ENCODE measurements at regions not wholly inside any gene's neighbourhood (a gene's known extent, or its start where the extent isn't known, plus 50 kb on each side); places are given as distances from the start of the nearest gene placed in this dataset.

DNA sequence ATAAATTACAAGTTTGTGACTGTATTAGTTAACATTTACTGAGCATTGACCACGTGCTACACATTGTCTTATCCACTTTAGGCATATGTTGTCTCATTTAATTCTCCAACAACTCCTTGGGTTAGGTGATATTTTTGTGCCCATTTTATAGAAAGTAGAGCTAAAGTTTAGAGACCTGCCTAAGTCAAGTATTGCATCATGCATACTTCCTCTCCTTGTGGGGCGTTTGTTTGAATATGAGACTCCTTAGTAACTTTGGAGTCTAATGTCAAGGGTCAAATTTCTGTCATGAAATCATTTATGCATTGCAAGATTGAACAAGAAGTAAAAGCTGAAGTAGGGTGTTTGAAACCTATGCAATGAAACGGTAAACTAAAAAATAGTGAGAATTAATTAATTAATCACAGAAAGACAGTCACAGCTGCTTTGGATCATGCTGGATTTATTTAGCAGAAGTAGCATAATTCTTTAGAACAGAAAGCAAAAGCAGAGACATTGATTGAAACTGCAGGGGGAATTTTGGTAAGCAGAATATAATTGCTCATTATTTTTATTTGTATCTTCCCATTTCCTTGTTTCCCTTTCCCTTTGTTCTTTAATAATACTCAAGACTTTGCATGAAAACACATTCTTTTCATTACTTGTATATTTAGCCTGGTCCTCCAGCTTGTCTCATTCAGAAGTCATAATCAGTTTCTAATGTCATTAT is 1374.4 kb upstream of the GJE1 start:
- H3K4me1 ChIP-seq = no peaks in the 10 kb centered on the region
- no peaks in the 10 kb centered on the region for H3K27me3 ChIP-seq
- H3K27ac ChIP-seq = no peak overlapping the region
- WGBS, 2 donors = 83 to 84% methylated on average over 3 of the region's 3 CpGs
- intact Hi-C loops (cut with DNase I; ENCODE audit: low total_unique reads) = no loop called here
- no peak for DNase-seq
- H3K9me3 ChIP-seq = no peaks in the 10 kb centered on the region
- TF ChIP-seq, protein P1, sequence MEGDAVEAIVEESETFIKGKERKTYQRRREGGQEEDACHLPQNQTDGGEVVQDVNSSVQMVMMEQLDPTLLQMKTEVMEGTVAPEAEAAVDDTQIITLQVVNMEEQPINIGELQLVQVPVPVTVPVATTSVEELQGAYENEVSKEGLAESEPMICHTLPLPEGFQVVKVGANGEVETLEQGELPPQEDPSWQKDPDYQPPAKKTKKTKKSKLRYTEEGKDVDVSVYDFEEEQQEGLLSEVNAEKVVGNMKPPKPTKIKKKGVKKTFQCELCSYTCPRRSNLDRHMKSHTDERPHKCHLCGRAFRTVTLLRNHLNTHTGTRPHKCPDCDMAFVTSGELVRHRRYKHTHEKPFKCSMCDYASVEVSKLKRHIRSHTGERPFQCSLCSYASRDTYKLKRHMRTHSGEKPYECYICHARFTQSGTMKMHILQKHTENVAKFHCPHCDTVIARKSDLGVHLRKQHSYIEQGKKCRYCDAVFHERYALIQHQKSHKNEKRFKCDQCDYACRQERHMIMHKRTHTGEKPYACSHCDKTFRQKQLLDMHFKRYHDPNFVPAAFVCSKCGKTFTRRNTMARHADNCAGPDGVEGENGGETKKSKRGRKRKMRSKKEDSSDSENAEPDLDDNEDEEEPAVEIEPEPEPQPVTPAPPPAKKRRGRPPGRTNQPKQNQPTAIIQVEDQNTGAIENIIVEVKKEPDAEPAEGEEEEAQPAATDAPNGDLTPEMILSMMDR (IDR thresholded peaks at IDR 0.05) = no peak
- no peak for TF ChIP-seq POLR2A (IDR thresholded peaks at IDR 0.05)
- no peaks in the 10 kb centered on the region for H3K36me3 ChIP-seq (ENCODE audit: low read depth, missing control alignments)
- no peak overlapping the region for H3K4me3 ChIP-seq

DNA sequence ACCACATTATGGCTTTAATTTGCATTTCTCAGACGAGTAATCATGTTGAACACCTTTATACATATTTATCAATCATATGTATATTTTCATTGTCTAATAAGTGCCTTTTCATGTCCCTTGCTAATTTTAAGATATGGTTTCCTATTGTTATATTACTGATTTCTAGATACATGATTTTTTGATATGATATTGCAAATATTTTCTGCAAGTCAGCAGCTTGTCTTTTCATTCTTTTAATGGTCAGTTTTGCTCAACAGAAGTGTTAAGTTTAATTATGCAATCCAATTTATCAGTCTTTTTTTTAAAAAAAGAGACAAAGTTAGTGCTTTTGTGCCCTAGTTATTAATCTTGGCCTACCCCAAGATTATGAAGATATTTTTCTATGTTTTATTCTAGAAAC is 1377.8 kb upstream of the CITED2 start:
- intact Hi-C loops (cut with DNase I; ENCODE audit: low total_unique reads) = no loop called here
- H3K4me1 ChIP-seq = no peaks in the 10 kb centered on the region

DNA sequence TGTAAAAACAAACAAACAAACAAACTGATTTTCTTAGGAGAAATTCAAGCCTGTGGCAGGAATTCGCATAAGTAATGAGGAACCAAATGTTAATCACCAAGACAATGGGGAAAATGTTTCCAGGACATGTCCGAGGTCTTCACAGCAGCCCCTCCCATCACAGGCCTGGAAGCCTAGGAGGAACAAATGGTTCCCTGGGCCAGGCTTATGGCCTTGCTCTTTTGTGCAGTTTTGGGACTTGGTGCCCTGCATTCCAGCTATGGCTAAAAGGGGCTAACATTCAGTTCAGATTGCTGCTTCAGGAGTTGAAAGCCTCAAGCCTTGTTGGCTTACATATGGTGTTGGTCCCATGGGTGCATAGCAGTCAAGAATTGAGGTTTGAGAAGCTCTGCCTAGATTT is 1372.7 kb upstream of the CITED2 start:
- Histone ChIP-seq H3K27me3 (no peaks in the 10 kb centered on the region), H3K9me3 (no peaks in the 10 kb centered on the region), H3K27ac (no peak overlapping the region), H3K36me3 (ENCODE audit: low read depth, missing control alignments) (no peaks in the 10 kb centered on the region), H3K4me3 (no peak overlapping the region), H3K4me1 (no peaks in the 10 kb centered on the region)
- intact Hi-C loops (cut with DNase I; ENCODE audit: low total_unique reads) = no loop called here
- DNase-seq = no peak
- TF ChIP-seq, protein P1 (IDR thresholded peaks at IDR 0.05) = no peak
- TF ChIP-seq POLR2A (IDR thresholded peaks at IDR 0.05) = no peak
- WGBS, 2 donors = 80 to 85% methylated on average over 2 of the region's 2 CpGs

More for the DNA sequence above, 1377.8 kb upstream of the CITED2 start:
- Histone ChIP-seq H3K36me3 (ENCODE audit: low read depth, missing control alignments) (no peaks in the 10 kb centered on the region), H3K27me3 (no peaks in the 10 kb centered on the region), H3K27ac (no peak overlapping the region), H3K4me3 (no peak overlapping the region), H3K9me3 (no peaks in the 10 kb centered on the region)
- DNase-seq = no peak
- 86 to 98% methylated on average over 1 of the region's 1 CpG for WGBS, 2 donors
- TF ChIP-seq, protein P1 (IDR thresholded peaks at IDR 0.05) = no peak
- no peak for TF ChIP-seq POLR2A (IDR thresholded peaks at IDR 0.05)

- intact Hi-C loops (cut with DNase I; ENCODE audit: low total_unique reads) = no loop called here
- Histone ChIP-seq H3K4me3 (no peak overlapping the region), H3K9me3 (no peaks in the 10 kb centered on the region), H3K27ac (no peak overlapping the region), H3K36me3 (ENCODE audit: low read depth, missing control alignments) (no peaks in the 10 kb centered on the region), H3K27me3 (no peaks in the 10 kb centered on the region), H3K4me1 (no peaks in the 10 kb centered on the region)
- no peak for TF ChIP-seq POLR2A (IDR thresholded peaks at IDR 0.05)
- TF ChIP-seq, protein P1 (IDR thresholded peaks at IDR 0.05) = no peak
- WGBS, 2 donors = 82 to 86% methylated on average over 2 of the region's 2 CpGs
- no peak for DNase-seq
These were observed 1370.3 kb upstream of the CITED2 start for GRCh38 chr6:140744659-140745320.

GRCh38 chr6:140736231-140736630 is 1361.8 kb upstream of the CITED2 start:
- Histone ChIP-seq H3K27ac (no peak overlapping the region), H3K27me3 (no peaks in the 10 kb centered on the region), H3K36me3 (ENCODE audit: low read depth, missing control alignments) (no peaks in the 10 kb centered on the region), H3K4me3 (no peak overlapping the region), H3K9me3 (no peaks in the 10 kb centered on the region), H3K4me1 (no peaks in the 10 kb centered on the region)
- intact Hi-C loops (cut with DNase I; ENCODE audit: low total_unique reads) = no loop called here
- TF ChIP-seq, protein P1 (IDR thresholded peaks at IDR 0.05) = no peak
- TF ChIP-seq POLR2A (IDR thresholded peaks at IDR 0.05) = no peak
- no peak for DNase-seq
